HUES64 (cell line): ENCODE measurements at regions not wholly inside any gene's neighbourhood (a gene's known extent, or its start where the extent isn't known, plus 50 kb on each side); places are given as distances from the start of the nearest gene placed in this dataset.

Source experiments
- H3K27ac ChIP-seq: 2 replicates; pipeline ENCODE4 v1.7.0; 2013; ENCODE audit warnings: low read depth, low read length, inconsistent platforms
- H3K27me3 ChIP-seq: 2 replicates; pipeline ENCODE4 v1.6.1; 2013; ENCODE audit warnings: mild to moderate bottlenecking, low read length; ENCODE audit not compliant: insufficient read depth
- H3K36me3 ChIP-seq: 2 replicates; pipeline ENCODE4 v1.6.1; 2013; ENCODE audit warnings: mild to moderate bottlenecking, low read length; ENCODE audit not compliant: insufficient read depth
- H3K4me1 ChIP-seq: 2 replicates; pipeline ENCODE4 v1.6.1; 2013; ENCODE audit warnings: mild to moderate bottlenecking, low read length, moderate library complexity; ENCODE audit not compliant: insufficient read depth
- H3K4me3 ChIP-seq: 2 replicates; pipeline ENCODE4 v1.5.1; 2013; ENCODE audit warnings: mild to moderate bottlenecking, low read length, moderate library complexity
- H3K9ac ChIP-seq: 2 replicates; pipeline ENCODE4 v1.6.1; 2013; ENCODE audit warnings: mild to moderate bottlenecking, low read depth, low read length
- H3K9me3 ChIP-seq: 2 replicates; pipeline ENCODE4 v1.6.1; 2013; ENCODE audit warnings: low read depth, low read length; ENCODE audit not compliant: insufficient read depth
- WGBS: fragments of 150-250, 120-280 bp; methylation state at CpG from one replicate; pipeline ENCODE4 v1.1.7; 2013; ENCODE audit warnings: missing lambda C conversion rate; 5-methylcytosine and 5-hydroxymethylcytosine counted together

GRCh38 chr2:236338495-236339184 lies 74.4 kb upstream of the ASB18 start:
- peaks cover 13% of the 10 kb centered on the region for H3K4me1 ChIP-seq
- no peaks in the 10 kb centered on the region for H3K36me3 ChIP-seq
- peaks cover 6% of the 10 kb centered on the region; the same call in 1 of the 2 replicates for H3K9me3 ChIP-seq
- 58% methylated on average over 12 of the region's 12 CpGs for WGBS
- H3K27ac ChIP-seq: no peak overlapping the region
- H3K4me3 ChIP-seq: no peak overlapping the region
- no peaks in the 10 kb centered on the region for H3K27me3 ChIP-seq
- H3K9ac ChIP-seq: no peak overlapping the region

- Histone ChIP-seq H3K4me1 (peaks cover 26% of the 10 kb centered on the region), H3K9ac (no peak overlapping the region), H3K27me3 (no peaks in the 10 kb centered on the region), H3K36me3 (no peaks in the 10 kb centered on the region), H3K4me3 (no peak overlapping the region), H3K27ac (no peak overlapping the region), H3K9me3 (peaks cover 6% of the 10 kb centered on the region; the same call in 1 of the 2 replicates)
- 95% methylated on average over 6 of the region's 6 CpGs for WGBS
Measured at GRCh38 chr2:236340251-236340650, 76.0 kb upstream of the ASB18 start.

DNA sequence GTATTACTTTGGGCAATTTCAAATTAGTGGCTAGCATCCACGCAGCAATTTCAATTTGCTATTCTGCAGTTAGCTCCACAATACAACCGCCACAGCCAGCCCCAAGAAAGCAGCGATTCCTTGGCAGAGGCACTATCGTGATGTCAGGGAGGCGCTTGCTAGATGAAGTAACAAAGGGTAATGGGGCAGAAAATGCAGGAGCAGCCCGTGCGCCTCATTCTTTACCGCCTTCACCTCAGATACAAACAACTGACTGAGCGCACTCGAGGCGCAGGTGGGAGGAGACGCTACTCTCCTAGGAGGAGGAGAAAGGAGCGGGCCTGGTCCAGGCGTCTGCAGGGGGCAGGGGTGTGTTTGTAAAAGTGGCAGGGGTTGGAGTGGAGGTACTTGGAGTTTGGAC lies 76.9 kb upstream of the ASB18 start:
- Histone ChIP-seq H3K4me1 (peaks cover 29% of the 10 kb centered on the region), H3K27me3 (no peaks in the 10 kb centered on the region), H3K27ac (no peak overlapping the region), H3K4me3 (no peak overlapping the region), H3K9me3 (peaks cover 6% of the 10 kb centered on the region; the same call in 1 of the 2 replicates), H3K36me3 (no peaks in the 10 kb centered on the region), H3K9ac (no peak overlapping the region)
- 95% methylated on average over 14 of the region's 14 CpGs for WGBS

DNA sequence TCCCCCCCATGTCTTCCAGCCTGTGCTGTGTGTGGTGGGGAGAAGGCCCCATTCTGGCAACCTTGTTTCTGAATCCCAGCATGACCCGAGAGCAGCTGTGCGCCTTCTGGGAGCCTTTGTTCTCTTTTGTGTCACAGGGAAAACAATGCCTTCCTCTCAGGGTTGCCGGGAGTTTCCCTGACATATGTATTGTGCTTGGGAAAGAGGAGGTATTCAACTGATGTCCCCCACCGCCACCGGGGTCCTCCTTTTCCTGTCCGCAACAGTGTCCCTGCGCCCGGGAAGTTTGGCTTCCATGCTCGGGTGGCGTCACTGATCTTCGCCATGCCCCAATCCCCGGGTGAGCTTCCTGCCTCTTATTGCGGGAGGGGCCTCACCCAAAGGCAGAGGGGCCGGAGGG lies 77.5 kb upstream of the ASB18 start:
- H3K27me3 ChIP-seq: no peaks in the 10 kb centered on the region
- H3K9me3 ChIP-seq: peaks cover 6% of the 10 kb centered on the region; the same call in 1 of the 2 replicates
- no peak overlapping the region for H3K4me3 ChIP-seq
- no peaks in the 10 kb centered on the region for H3K36me3 ChIP-seq
- WGBS: 89% methylated on average over 14 of the region's 14 CpGs
- no peak overlapping the region for H3K27ac ChIP-seq
- peaks cover 29% of the 10 kb centered on the region for H3K4me1 ChIP-seq
- no peak overlapping the region for H3K9ac ChIP-seq

GRCh38 chr2:236342507-236342906 lies 78.3 kb upstream of the ASB18 start:
- WGBS: 96% methylated on average over 10 of the region's 10 CpGs
- Histone ChIP-seq H3K36me3 (no peaks in the 10 kb centered on the region), H3K27ac (no peak overlapping the region), H3K9ac (no peak overlapping the region), H3K4me1 (peaks cover 29% of the 10 kb centered on the region), H3K27me3 (no peaks in the 10 kb centered on the region), H3K4me3 (no peak overlapping the region), H3K9me3 (peaks cover 6% of the 10 kb centered on the region; the same call in 1 of the 2 replicates)

DNA sequence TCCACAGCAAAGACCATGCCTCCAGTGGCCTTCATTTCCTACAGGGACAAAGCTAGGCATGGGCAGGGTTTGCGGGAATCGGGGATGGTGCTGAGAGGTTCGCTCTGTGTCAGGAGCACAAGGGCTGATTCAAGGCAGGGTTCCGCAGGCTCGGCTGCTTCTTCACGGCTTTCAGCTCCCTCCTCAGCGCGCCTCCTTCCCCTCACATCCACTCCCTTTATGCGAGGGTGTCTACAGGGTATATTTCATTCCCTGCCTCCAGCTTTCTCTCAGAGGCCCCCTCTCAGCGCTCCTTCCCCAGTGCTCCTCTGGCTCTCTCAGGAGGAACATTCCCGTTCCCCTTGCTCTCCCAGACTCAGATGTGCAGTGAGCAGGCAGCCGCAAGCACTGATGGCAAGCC lies 78.7 kb upstream of the ASB18 start:
- H3K4me1 ChIP-seq: peaks cover 31% of the 10 kb centered on the region
- peaks cover 6% of the 10 kb centered on the region; the same call in 1 of the 2 replicates for H3K9me3 ChIP-seq
- no peak overlapping the region for H3K4me3 ChIP-seq
- no peaks in the 10 kb centered on the region for H3K36me3 ChIP-seq
- 95% methylated on average over 12 of the region's 12 CpGs for WGBS
- H3K27me3 ChIP-seq: no peaks in the 10 kb centered on the region
- H3K27ac ChIP-seq: no peak overlapping the region
- H3K9ac ChIP-seq: no peak overlapping the region

DNA sequence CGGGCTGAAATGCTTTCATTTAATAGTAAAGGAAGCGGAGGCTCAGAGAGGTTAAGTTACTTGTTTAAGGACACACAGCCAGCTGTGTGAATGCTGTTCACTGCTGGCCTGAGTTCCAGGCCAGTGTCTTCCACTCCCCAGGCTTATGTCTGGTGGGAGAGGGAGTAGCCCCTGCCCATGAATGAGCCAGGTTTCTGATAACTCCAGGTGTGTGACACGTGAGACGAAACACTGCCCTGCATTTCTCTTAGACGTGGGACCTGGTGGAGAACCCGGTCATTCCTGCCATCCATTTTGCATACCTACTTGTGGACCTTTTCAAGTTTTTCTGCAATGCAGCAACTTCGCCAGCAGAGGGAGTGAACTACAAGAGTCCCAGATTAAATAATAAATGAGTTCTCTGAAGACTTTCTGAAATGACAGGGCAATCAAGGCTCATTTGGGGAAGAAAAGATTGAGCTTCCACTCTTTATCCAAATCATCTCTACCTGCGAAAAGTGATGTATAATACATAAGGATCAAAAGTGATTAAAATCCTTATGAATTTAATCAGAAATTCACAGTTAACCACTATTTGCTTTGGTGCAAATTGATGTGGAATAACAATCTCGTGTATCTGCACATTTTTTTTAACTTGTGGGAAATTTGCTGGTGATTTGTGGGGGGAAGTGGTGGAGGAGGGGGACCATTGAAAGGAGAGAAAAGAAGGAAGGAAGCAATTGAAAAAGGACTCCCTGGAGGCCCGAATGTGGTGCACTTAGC lies 79.4 kb upstream of the ASB18 start:
- no peak overlapping the region for H3K4me3 ChIP-seq
- peaks cover 29% of the 10 kb centered on the region for H3K4me1 ChIP-seq
- H3K36me3 ChIP-seq: no peaks in the 10 kb centered on the region
- H3K27ac ChIP-seq: no peak overlapping the region
- H3K27me3 ChIP-seq: no peaks in the 10 kb centered on the region
- H3K9ac ChIP-seq: no peak overlapping the region
- H3K9me3 ChIP-seq: peaks cover 6% of the 10 kb centered on the region; the same call in 1 of the 2 replicates
- WGBS: 46% methylated on average over 9 of the region's 10 CpGs

DNA sequence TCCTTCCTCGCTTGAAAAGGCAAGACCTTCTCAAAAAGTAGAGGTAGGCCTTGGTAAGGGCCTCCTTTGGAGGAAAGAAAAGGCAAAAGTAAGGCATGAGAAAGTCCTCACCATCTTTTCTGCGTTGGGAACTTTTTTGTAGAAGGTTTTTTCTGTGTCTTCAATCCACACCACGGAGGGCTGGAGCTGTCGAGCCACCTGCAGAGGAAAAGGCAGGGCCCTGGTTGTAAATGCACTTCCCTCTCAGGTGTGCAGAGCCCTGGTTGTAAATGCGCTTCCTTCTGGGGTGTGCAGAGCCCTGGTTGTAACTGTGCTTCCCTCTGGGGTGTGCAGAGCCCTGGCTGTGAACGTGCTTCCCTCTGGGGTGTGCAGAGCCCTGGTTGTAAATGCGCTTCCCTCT lies 80.2 kb upstream of the ASB18 start:
- H3K36me3 ChIP-seq: no peaks in the 10 kb centered on the region
- 62% methylated on average over 7 of the region's 7 CpGs for WGBS

DNA sequence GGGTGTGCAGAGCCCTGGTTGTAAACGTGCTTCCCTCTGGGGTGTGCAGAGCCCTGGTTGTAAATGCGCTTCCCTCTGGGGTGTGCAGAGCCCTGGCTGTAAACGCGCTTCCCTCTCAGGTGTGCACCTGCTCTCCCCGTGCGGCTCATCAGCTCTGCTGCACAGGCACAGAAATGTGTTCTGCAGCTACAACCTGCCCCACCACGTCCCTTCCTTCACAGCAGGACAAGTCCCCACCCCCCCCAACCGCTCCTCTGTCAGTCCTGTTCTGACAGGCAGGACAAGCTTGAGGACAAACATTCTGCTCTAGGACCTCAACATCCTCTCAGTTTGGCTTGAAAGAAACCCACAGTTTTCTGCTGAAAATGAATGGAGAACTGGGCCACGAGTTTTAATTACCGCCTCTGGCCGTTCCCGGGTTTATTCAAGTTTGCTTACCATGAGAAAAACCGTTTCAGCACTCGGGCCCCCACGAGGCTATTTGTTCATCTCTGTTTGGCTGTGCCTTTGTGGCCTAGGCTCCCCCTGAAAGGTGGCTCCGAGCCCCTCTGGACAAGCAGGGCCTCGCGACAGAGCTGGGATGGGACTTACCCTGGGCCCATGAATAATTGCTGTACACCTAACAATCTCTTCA lies 81.0 kb upstream of the ASB18 start:
- Histone ChIP-seq H3K36me3 (no peaks in the 10 kb centered on the region), H3K27me3 (no peaks in the 10 kb centered on the region), H3K4me1 (peaks cover 27% of the 10 kb centered on the region), H3K9me3 (no peaks in the 10 kb centered on the region), H3K27ac (no peak overlapping the region), H3K9ac (no peak overlapping the region), H3K4me3 (no peak overlapping the region)
- WGBS: 67% methylated on average over 18 of the region's 18 CpGs

More for the DNA sequence above, 80.2 kb upstream of the ASB18 start:
- Histone ChIP-seq H3K9ac (no peak overlapping the region), H3K4me3 (no peak overlapping the region), H3K27me3 (no peaks in the 10 kb centered on the region), H3K27ac (no peak overlapping the region), H3K9me3 (peaks cover 4% of the 10 kb centered on the region; the same call in 1 of the 2 replicates), H3K4me1 (peaks cover 27% of the 10 kb centered on the region)

GRCh38 chr2:236346366-236346765 lies 82.2 kb upstream of the ASB18 start:
- no peak overlapping the region for H3K9ac ChIP-seq
- peaks cover 26% of the 10 kb centered on the region for H3K4me1 ChIP-seq
- no peaks in the 10 kb centered on the region for H3K9me3 ChIP-seq
- 94% methylated on average over 4 of the region's 6 CpGs for WGBS
- H3K36me3 ChIP-seq: no peaks in the 10 kb centered on the region
- no peaks in the 10 kb centered on the region for H3K27me3 ChIP-seq
- no peak overlapping the region for H3K4me3 ChIP-seq
- H3K27ac ChIP-seq: no peak overlapping the region

DNA sequence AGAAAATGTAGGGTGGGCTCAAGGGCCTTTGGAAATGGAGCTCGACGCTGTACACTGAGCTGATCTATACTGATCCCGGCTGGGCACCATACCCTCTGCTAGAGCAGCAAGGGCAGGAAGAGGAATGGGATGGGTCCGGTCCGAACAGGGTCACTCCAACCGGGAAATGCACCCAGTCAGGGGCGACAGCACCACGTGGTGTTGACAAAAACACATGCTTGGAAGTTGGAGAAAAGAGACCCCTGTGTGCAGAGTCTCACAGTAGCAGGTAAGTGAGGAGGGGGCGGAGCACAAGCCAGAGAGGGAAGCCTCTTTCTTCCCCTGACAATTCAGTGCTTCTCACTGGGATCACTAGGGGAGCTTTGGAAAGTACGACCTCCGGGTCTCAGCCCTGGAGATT lies 84.1 kb upstream of the ASB18 start:
- 74% methylated on average over 11 of the region's 11 CpGs for WGBS
- Histone ChIP-seq H3K27ac (no peak overlapping the region), H3K4me3 (no peak overlapping the region), H3K9me3 (no peaks in the 10 kb centered on the region), H3K36me3 (no peaks in the 10 kb centered on the region), H3K27me3 (no peaks in the 10 kb centered on the region), H3K9ac (no peak overlapping the region), H3K4me1 (peaks cover 19% of the 10 kb centered on the region)
